Stimulated activated CD4-positive, alpha-beta T cell treated with anti-CD3 and anti-CD28 coated beads, Interleukin-1b, Interleukin-23, amount 100 ng/mL, for 48 hours (primary cell): ENCODE measurements at regions not wholly inside any gene's neighbourhood (a gene's known extent, or its start where the extent isn't known, plus 50 kb on each side); places are given as distances from the start of the nearest gene placed in this dataset.
A peak's percentile ranks its signal among the peaks of the same experiment; 100 is the strongest.

Source experiments
- DNase-seq: peaks from one replicate; pipeline ENCODE4 v3.0.0-alpha.2; 2020

DNA sequence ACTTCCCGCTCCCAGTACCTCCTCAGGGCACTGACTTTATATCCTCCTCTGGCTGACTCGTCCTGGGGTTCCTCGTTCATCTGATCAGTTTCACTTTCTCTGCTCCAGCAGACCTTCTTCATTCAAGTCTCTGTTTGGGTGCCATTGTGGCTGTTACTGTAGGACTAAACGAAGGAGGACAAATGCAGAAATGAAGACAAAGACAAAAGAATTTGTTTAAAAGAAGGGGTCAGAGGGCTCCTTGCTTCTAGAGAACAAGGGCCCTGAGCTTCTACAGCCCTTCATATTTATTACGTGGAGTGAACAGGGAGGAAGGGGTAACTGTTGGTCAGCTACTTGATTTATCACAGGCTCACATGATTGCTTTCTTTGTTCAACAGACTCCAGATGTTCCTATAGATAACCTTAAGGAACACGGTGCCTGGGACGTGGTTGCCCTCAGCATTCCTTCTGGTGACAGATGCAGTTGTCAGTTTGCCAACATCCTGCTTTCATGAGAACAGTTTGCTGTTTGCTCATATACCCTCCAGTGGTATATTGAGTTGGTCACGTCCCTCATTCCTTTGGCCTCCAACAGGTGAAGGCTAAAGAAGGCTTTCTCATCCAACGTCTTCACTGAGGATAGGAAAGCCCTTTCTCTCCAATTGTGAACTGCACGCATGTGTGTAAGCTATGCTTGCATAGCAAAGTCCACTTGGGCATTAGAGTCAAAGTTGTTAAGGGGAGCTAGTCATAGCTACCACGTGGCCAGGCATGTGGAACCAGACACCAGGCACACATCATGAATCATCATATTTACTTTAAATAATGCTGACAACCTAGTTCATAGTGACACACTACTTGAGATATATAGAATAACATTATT, 69.1 kb upstream of the BTN3A2 start:
- DNase-seq, result no peak

- DNase-seq, result no peak
Observed at GRCh38 chr6:26296556-26296856, 68.5 kb upstream of the BTN3A2 start.

DNA sequence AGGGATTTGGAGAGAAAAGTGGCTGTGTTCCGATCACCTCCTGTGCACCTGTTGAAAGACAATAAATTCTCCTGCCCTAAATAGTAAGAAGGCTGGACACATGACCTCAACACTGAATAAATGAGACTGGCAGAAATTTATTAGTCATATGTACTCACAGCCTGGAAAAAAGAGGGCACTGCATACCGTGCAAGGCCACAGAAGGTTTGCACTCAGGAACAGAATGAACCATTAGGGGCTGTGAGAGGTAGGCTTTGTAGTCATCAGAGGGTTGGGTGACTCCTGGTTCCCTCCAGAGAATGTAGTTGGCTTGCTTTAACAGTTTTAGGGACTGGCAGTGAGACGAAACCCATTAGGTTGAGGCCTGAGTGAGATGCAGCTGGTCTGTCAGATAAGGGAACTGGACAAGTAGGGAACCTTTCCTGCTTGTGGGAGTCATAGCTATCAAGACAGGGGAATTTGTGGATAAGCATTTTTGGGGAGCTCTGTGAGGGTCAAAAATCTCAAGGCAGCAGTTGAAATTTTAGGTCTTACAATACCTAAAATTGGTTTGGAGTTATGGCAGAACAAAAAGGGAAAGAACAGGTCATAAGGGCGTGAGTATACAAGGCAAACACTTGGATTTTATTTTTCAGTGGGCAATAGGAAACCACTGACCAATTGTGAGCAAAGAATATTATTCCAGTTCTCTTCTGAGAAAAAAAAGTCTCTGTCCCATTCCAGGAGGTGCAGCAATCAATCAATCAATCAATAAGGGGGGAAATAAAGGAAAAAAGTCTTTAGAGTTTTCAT, 67.9 kb upstream of the BTN3A2 start:
- DNase-seq, result no peak

DNA sequence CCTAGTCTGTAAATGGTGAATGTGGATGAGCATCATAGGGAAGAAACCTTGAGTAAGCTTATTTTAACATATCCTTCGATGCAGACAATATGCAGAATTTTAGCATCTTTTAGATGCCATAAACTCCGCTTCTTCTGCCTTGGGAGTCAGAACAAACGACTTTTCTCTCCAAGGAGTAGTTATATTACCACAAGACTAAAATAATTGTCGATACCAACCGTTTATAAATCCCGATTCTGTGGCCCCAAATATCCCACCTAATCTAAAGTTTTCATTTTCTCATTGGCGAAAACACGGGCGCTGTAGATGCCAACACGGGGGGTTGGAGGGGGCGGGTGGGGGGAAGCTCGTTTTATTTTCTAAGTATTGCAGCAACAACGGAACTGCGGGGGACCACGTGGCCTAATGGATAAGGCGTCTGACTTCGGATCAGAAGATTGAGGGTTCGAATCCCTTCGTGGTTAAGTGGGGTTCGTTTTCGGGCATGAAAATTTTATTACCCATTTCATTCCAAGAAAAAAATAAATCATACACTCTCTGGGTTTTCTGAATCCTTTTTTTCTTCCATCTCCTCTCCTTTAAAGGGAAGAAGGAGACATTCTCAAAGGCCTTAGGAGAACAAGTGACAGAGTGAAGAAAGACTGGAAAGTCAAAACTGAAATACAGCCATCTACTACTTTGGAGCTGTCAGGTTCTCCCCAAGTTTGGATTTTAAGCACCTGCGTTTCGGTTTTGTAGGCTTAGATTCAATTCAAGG, 65.5 kb upstream of the BTN3A2 start:
- no peak for DNase-seq

GRCh38 chr6:26300043-26300331, 65.0 kb upstream of the BTN3A2 start:
- DNase-seq, result no peak

DNA sequence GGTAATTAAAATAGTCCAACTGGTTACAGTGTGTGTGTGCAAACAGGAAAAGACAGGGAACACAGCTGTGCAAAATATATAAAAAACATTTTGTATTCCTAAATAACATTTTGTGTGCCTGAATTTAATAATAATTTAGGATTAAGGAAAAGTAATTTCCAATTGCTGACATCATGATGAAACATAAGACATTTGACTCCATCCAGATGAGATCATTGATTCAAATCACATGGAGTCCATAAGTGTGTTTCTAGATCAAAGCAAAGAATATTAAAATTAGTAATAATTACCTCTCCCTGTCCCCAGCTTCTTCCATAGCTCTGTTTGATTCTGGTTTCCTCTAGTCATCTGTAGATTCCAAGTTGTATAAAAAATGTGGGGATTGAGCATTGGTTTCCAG, 64.6 kb upstream of the BTN3A2 start:
- no peak for DNase-seq

- peak; percentile 34 for DNase-seq
Observed at GRCh38 chr6:26300828-26301227, 64.2 kb upstream of the BTN3A2 start.

- no peak for DNase-seq
Observed at GRCh38 chr6:26301638-26302037, 63.4 kb upstream of the BTN3A2 start.

DNA sequence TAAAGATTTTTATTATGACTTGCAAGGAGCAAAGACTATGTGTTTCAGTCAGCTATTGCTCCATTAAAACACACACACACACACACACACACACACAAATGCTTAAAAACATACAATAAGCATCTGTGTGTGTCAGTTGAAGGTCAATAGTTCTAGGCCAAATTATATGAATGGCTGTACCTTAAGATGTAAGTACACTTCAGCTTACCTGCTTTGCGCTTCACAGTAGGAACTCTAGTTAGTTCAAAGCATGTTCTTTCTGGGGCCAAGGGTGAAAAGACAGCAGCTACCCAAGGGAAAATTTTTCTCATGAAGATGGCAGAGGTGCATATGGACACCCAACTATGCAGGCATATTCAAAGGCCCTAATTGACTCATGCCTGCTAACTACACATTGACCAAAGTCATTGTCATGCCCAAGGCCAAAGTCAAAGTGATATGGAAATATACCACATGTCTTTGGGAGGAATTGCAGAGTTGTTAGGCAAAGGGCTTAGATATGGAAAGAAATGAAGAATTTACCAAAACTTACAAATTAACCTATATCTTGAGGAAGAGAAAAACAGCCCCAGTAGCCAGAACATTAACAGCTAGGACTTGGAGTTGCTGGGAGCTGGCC, 61.9 kb upstream of the BTN3A2 start:
- DNase-seq, result no peak

DNA sequence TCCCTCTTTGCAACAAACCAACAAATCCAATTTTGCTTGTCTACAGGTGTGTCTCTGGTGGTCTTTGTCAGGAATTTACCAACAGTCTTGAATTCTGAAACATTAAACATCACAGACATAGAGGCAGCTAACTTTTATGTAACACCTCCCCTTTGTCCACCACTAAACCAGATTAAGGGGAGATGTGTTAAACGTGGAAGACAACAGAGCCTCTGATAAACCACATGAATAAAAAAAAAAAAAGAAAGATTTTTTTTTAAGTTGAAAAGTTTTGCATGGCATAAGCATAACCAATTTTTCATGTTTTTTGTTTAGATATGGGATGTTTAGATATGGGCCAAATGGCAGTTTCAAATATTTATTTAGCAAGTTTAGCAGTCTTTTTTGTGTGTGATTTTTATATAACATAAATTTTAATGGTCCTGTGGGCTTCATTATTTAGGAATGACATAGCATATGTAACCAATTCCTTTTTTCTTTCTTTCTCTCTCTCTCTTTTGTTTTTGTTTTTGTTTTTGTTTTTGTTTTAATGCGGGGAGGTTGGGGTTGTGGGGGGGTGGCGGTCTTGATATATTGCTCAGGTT, 60.7 kb upstream of the BTN3A2 start:
- DNase-seq, result no peak

DNA sequence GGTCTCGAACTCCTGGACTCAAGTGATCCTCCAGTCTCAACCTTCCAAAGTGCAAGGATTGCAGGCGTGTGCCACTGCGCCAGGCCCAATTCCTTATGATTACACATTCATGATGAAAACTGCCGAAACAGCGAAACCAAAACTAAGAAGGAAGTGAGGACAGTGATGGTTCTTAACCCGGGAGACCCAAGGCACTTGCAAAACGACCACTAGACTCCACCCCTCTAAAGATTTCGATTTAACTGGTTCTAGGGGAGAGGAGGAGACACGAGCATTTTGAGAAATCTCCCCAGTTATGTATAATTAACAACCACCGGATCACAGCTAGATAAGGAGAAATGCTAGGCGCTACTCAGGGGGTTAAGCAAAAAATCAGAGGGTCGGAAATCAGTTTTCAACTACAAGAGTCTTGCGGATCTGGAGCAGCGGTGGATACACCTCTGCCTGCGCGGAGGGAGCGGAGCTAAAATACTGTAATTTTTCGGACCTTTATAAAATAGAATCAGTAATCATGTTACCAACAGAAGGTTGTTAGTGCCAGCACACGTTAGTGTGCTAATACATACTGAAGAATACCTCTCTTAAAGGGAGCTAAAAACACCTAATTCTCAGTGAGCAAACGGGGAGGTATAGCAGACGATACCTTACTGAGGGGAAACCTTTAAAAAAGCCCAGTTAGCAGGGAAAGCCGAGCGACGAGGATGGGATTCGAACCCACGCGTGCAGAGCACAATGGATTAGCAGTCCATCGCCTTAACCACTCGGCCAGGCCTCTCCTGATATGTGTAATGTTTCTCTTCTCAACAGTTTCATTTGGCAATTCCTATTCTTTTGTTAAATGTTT, 60.0 kb upstream of the BTN3A2 start:
- DNase-seq, result peak; percentile 86

GRCh38 chr6:26305641-26305969, 59.4 kb upstream of the BTN3A2 start:
- no peak for DNase-seq

DNA sequence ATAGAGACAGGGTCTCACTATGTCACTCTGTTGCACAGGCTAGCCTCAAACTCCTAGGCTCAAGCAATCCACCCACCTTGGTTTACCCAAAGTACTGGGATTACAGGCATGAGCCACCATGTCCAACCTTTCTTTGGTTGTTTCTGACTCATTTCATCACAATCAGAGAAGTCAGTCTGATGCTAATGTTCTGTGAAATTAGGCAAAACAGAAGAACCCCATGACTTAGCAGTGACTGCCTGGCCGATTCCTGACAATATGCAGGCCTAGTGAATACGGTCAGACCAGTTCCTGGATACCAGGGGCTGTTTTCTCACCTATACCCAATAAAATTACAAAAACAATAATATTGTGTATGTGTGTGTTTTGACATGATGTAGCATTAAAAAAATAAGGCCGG, 58.8 kb upstream of the BTN3A2 start:
- no peak for DNase-seq

DNA sequence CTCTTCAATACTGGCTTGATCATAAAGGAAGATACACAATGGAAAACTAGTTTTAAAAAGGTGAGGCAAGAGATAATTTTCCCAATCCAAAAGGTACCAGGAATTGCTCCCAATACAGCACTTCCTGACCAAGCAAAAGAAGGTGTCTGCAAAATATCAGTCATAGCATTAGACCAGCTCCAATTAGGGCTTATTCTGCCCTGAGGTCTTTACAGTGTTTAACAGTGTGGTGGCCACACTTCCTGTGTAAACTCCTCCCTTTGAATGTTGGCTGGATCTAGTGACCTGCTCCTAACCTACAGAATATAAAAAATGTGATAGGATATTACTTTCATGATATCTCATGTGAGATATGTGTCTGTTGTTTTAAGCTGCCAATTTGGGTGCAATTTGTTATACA, 57.1 kb upstream of the BTN3A2 start:
- no peak for DNase-seq

GRCh38 chr6:26309731-26310142, 55.3 kb upstream of the BTN3A2 start:
- peak; percentile 37 for DNase-seq

- DNase-seq, result peak; percentile 67
Observed at GRCh38 chr6:26311012-26311384, 54.0 kb upstream of the BTN3A2 start.

GRCh38 chr6:26311385-26312095, 53.5 kb upstream of the BTN3A2 start:
- DNase-seq, result peak; percentile 65

- DNase-seq, result no peak
Observed at GRCh38 chr6:26312096-26312463, 52.9 kb upstream of the BTN3A2 start.

GRCh38 chr6:26312501-26313397, 52.2 kb upstream of the BTN3A2 start:
- DNase-seq, result peak; percentile 90
